Adrenal gland (tissue), 5 donors: ENCODE measurements at regions not wholly inside any gene's neighbourhood (a gene's known extent, or its start where the extent isn't known, plus 50 kb on each side); places are given as distances from the start of the nearest gene placed in this dataset.

Source experiments
- POLR2A ChIP-seq, 2 donors: fragments of 450-650 bp; IDR thresholded peaks; one replicate each; pipeline ENCODE4 v1.6.1; 2017; ENCODE audit warnings: antibody characterized with exemption in 2 of 2, mild to moderate bottlenecking in 2 of 2, moderate library complexity in 1 of 2
- TF ChIP-seq, protein P1 (sequence below), 6 experiments: fragments of 450-650 bp in 4 of 6; fragments of 200-600 bp in 2 of 6; sonication (generic) in 1 of 6; IDR thresholded peaks; 1 replicate in 5 of 6; 2 replicates in 1 of 6; pipeline versions ENCODE4 v1.5.1 to v1.8.0; 2016 to 2021; ENCODE audit warnings: antibody characterized with exemption in 6 of 6, mild to moderate bottlenecking in 2 of 6, moderate library complexity in 1 of 6
- donor health status: DM: no; HTN: no; CAD: no.

DNA sequence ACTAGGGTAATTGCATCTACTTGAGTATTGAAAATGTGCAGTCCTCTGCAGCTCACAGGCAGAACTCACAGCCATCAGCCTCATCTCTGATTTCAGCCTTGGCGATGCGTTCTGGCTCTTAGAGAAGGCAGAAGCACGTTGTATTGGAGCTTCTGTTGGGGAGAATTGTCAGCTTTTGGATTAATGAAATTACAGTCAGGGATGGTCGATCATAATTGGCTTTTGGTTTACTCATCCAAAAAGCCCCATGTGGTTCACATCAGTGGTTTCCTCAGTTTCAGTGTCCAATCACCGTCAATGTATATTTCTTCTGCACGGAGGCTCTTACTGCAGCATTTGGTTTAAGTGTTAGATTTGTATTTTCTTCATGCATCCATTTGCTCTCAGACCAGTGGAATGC lies 218.5 kb upstream of the SOX11 start:
- TF ChIP-seq, protein P1, sequence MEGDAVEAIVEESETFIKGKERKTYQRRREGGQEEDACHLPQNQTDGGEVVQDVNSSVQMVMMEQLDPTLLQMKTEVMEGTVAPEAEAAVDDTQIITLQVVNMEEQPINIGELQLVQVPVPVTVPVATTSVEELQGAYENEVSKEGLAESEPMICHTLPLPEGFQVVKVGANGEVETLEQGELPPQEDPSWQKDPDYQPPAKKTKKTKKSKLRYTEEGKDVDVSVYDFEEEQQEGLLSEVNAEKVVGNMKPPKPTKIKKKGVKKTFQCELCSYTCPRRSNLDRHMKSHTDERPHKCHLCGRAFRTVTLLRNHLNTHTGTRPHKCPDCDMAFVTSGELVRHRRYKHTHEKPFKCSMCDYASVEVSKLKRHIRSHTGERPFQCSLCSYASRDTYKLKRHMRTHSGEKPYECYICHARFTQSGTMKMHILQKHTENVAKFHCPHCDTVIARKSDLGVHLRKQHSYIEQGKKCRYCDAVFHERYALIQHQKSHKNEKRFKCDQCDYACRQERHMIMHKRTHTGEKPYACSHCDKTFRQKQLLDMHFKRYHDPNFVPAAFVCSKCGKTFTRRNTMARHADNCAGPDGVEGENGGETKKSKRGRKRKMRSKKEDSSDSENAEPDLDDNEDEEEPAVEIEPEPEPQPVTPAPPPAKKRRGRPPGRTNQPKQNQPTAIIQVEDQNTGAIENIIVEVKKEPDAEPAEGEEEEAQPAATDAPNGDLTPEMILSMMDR (IDR thresholded peaks at IDR 0.05), result no peak
- TF ChIP-seq POLR2A (IDR thresholded peaks at IDR 0.05), result no peak
